Stimulated activated CD8-positive, alpha-beta memory T cell treated with anti-CD3 and anti-CD28 coated beads, Interleukin-4, amount 100 ng/mL, for 24 hours (primary cell): ENCODE measurements at regions not wholly inside any gene's neighbourhood (a gene's known extent, or its start where the extent isn't known, plus 50 kb on each side); places are given as distances from the start of the nearest gene placed in this dataset.
"Not testable (repeated sequence)": the region's sequence is repeated elsewhere in the genome, so short reads cannot be mapped to it uniquely, and the experiment has no call there.

Experiments used
- DNase-seq: peaks from one replicate; pipeline ENCODE4 v3.0.0-alpha.2; 2020; ENCODE audit warnings: low read depth

DNA sequence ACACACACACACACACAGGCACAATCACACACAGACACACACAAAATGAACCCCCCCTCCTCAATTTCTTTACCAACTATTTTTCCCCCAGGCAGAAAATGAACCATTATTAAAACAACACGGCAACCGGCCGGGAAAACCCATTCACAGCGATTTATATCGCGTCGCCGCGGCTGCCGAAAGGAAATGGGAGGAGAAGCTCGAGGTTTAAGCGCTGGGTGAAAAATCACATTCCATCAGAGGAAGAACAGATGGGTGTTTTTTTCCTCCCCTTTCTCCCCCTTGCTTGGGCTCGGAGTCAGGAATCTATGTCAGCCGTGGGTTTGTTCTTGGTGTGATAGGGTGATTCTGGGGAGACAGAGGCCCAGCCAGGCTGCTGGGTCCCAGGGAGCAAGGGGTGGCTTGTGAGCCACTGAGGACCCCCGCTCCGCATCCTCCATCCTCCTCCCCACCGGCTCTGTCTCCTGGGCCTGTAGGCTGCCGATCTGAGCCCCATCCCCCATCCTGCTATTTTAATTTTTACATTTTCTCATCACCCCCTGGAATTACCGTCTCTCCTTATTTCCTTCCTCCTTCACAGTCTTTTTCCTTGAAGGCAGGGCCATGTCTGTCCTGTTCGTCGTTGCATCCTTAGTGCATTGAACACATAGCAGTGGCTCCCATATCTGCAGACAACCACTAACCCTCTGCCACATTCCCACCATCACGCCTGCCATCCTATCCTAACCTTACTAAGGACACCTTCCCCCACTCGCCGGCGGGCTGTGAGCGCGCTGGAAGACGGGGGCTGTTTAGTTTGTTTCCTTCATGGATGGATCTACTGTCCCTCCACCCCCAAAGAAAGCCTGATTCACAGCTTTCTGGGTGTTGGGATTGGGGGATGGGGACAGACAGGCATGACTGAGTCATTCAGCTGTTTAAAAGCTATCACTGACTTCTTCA is 137.7 kb downstream of the CRLF3 start:
- not testable (repeated sequence) for DNase-seq

DNA sequence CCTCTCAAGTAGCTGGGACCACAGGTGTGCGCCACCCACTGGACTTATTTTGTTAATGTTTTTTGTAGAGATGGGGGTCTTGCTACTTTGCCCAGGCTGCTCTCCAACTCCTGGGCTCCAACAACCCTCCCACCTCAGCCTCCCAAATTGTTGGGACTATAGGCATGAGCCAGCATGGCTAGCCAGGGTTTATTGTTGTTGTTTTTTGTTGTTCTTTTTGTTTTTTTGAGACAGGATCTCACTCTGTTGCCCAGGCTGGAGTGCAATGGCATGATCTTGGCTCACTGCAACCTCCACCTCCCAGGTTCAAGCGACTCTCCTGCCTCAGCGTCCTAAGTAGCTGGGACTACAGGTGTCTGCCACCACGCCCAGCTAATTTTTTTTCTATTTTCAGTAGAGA is 142.2 kb downstream of the CRLF3 start:
- not testable (repeated sequence) for DNase-seq

DNA sequence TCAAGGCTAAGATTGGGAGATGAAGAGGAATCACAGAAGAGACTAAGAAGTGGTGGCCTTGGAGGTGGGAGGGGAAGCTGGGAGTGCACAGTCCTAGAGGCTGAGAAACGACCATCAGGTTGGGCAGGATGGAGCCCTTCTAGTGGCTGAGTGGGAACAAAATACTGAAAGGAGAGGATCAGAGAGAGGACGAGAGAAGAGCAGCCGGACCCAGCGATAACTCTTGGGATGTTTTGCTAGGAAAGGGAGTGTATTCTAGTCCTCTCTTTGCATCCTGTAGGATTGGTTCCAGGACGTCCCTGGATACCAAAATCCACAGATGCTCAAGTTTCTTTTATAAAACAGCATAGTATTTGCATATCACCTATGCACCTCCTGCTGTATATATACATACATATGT is 143.8 kb downstream of the CRLF3 start:
- DNase-seq: not testable (repeated sequence)

GRCh38 chr17:30677550-30678249 is 146.8 kb downstream of the CRLF3 start:
- DNase-seq: no peak

GRCh38 chr17:30675777-30676492 is 148.6 kb downstream of the CRLF3 start:
- not testable (repeated sequence) for DNase-seq

- DNase-seq: not testable (repeated sequence)
Measured at GRCh38 chr17:30669217-30669649, 155.3 kb downstream of the CRLF3 start.

GRCh38 chr17:30668360-30669181 is 155.9 kb downstream of the CRLF3 start:
- not testable (repeated sequence) for DNase-seq

DNA sequence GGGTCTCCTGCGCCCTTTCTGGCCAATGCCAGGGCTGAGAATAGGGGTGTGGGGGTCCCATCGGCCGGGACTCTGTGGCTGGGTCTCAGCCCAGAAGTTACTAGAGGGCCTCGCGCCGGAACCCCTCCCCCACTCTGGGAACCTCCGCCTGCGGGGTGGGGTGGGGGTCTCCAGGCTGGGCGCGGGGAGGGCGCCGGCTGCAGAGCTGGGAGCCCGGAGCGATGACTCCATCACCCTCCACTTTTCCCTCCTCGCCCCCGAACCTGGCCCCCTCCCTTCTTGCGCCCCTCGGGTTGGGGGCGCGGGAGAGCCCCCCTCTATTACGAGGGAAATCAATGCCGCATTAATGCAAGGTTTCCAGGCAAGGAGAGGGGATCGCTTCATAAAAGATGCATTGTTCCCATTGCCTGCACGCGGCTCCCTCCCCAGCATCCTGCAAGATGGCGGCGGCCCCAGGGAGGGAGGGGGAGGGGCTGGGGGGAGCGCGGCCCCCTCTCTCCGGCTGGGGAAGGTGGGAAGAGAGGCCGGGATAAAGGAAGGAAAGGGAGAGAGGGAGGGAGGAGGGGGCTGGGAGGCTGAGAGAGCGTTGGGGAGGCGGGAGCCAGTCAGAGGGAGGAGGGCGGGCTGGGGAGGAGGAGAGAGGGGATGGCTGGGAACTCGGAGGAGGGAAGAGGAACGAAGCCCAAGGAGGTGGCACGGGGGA is 156.7 kb downstream of the CRLF3 start:
- DNase-seq: not testable (repeated sequence)

- not testable (repeated sequence) for DNase-seq
Measured at GRCh38 chr17:30666838-30667656, 157.4 kb downstream of the CRLF3 start.

- DNase-seq: not testable (repeated sequence)
Measured at GRCh38 chr17:30663727-30664455, 160.6 kb downstream of the CRLF3 start.

DNA sequence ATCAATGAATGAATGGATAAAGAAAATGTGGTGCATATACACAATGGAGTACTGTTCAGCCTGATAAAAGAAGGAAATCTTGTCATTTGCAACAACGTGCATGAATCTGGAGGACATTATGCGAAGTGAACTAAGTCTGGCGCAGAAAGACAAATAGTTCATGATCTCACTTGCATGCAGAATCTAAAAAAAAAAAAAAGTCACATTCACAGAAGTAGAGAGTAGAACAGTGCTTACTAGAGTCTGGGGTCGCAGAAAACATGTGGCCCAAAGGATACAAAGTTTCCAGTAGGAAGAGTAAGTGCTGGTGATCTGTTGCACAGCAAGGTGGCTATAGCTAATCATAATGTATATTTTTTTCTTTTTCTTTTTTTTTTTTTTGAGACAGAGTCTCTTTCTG is 167.3 kb downstream of the CRLF3 start:
- DNase-seq: not testable (repeated sequence)

DNA sequence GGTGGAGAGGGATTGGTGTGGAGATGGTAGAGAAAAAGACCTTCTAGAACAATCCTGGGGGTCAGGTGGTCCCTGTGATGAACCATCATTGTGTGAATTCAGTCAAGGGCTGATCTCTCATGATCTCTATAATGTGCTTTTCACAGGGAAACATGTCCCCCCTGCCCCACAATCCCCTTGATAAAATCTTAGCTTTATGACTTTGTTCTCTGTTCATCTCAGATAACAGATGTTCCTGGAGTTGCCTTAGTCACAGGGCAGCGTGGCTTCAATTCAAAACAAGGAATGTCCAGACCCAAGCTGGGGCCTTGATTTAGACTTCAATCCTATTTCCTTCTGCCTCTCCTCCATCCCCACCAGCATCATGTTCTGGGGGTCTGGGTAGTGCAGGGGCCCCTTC is 171.5 kb downstream of the CRLF3 start:
- DNase-seq: not testable (repeated sequence)

DNA sequence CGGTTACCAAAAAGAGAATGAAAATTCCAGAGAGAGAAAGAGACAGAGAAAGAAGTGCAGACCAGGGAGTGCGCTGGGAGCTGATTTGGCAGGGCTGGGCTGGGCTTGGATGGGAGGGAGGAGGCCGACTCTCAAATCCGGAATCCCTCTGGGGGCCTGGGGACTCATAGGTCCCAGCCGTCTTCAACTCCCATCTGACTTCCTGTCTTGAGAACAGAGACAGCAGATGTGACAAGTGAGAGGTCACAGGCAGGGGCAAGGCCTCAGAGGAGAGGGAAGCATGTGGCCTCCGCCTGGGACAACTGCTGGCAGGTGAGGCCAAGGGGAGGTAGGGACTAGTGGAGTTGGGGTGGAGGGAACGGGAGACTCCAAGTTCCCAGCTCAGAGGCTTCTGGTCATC is 172.9 kb downstream of the GOSR1 start:
- DNase-seq: not testable (repeated sequence)

- DNase-seq: not testable (repeated sequence)
Measured at GRCh38 chr17:30648015-30648620, 170.9 kb downstream of the GOSR1 start.

GRCh38 chr17:30645875-30646274 is 168.7 kb downstream of the GOSR1 start:
- not testable (repeated sequence) for DNase-seq

DNA sequence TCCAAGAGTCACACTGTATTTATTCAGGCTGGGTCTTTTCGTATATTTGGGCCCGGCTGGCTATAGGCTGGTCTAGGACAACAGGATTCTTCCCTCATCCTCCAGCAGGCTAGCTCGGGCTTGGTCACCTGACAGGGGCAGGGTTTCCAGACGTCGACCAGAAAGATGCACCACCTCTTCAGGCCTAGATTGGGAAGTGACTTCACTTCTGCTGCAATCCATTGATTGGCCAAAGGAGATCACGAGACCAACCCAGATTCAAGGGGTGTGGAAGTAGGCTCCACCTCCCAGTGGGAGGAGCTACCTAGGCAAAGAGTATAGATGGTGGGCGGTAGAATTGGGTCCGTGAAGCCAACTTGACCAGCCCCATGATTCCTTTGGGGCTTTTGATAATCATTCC is 167.5 kb downstream of the GOSR1 start:
- not testable (repeated sequence) for DNase-seq

DNA sequence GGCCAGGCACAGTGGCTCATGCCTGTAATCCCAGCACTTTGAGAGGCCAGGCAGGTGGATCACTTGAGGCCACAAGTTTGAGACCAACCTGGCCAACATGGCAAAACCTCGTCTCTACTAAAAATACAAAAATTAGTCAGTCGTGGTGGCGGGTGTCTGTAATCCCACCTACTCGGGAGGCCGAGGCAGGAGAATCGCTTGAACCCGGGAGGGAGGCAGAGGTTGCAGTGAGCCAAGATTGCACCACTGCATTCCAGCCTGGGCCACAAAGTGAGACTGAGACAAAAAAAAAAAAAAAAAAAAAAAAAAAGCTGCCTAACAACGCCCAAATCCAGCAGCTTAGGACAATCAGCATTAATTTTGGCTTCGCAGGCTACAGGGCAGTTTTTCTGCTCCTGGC is 167.1 kb downstream of the GOSR1 start:
- not testable (repeated sequence) for DNase-seq

DNA sequence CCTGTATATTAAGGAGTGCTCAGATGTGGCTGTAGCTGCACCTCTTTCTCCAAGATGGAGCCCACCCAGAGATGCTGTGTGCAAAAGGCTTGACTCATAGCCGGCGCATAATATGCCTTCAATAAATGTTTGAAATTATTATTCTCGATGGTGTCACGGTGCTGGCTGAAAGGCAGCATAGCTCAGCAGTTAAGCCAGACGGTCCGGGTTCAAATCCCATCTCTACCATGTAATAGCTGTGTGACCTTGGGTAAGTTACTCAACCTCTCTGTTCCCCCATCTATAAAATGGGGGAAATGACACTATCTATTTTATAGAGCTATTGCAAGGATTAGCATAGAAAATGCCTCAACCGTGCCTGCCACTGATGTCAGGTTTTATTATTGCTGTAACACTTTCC is 164.2 kb downstream of the GOSR1 start:
- DNase-seq: not testable (repeated sequence)

- DNase-seq: not testable (repeated sequence)
Measured at GRCh38 chr17:30639391-30639790, 162.2 kb downstream of the GOSR1 start.
